K562 (cell line): ENCODE measurements at regions not wholly inside any gene's neighbourhood (a gene's known extent, or its start where the extent isn't known, plus 50 kb on each side); places are given as distances from the start of the nearest gene placed in this dataset.

Experiments used
- ATAC-seq: fragments of 200-7000 bp; cut with Tn5 transposase; 3 replicates; pipeline ENCODE4 v1.9.1; 2020; ENCODE audit warnings: moderate library complexity
- BruUV-seq: library from RNA; stranded (reverse); fragments of 400-500 nt; replicated peaks from 2 replicates; lab custom pipeline; 2021; lab: Mats Ljungman, UMichigan
- CTCF ChIA-PET: fragments of 300-600 bp; formaldehyde crosslinking; extraction: SDS; loops from one replicate; lab custom pipeline; 2021; ENCODE audit warnings: low intra/inter-chr PET ratio; lab: Yijun Ruan, JAX
- POLR2A ChIA-PET: fragments of 300-600, 350-650 bp; sonication (Branson Sonifier 250); formaldehyde crosslinking; extraction: SDS; loops from one replicate; lab custom pipeline; 2021; ENCODE audit warnings: antibody characterized with exemption, inconsistent platforms; lab: Yijun Ruan, JAX
- DNase-seq, 4 experiments: peaks; one replicate each; pipeline versions ENCODE4 v3.0.0 to v3.0.0-alpha.2; 2011 to 2018; ENCODE audit warnings: low spot score in 3 of 4, mixed read lengths in 3 of 4; ENCODE audit errors: extremely low read depth in 1 of 4
- FAIRE-seq: peaks from 2 replicates; lab custom pipeline; 2011; peaks lifted over from hg19 to GRCh38; lab: Jason Lieb, UNC
- H2AFZ ChIP-seq: 2 replicates; pipeline ENCODE4 v1.6.0; 2011; ENCODE audit warnings: low read depth, low read length, control low read depth, inconsistent platforms
- H3K27ac ChIP-seq: fragments of 200-600 bp; 3 replicates; pipeline ENCODE4 v1.8.0; 2011; ENCODE audit warnings: low read depth, mild to moderate bottlenecking, control low read depth, inconsistent platforms, low read length, moderate library complexity, mixed read lengths; ENCODE audit errors: extremely low read depth
- H3K27me3 ChIP-seq, 2 experiments: fragments of 300-600 bp in 1 of 2; 2 replicates in 1 of 2; 3 replicates in 1 of 2; pipeline versions ENCODE4 v1.6.0 to v1.8.0; 2011; ENCODE audit warnings: inconsistent platforms in 2 of 2, low read length in 2 of 2, mild to moderate bottlenecking in 1 of 2, mixed read lengths in 1 of 2, moderate library complexity in 1 of 2; ENCODE audit not compliant: control insufficient read depth in 2 of 2, insufficient read depth in 2 of 2
- H3K36me3 ChIP-seq: fragments of 300-600 bp; 3 replicates; pipeline ENCODE4 v1.8.0; 2011; ENCODE audit warnings: mild to moderate bottlenecking, low read length, inconsistent platforms; ENCODE audit not compliant: control insufficient read depth, insufficient read depth
- H3K4me1 ChIP-seq, 2 experiments: fragments of 200-600 bp in 1 of 2; replicated peaks in 1 of 2; 2 replicates in 1 of 2; 3 replicates in 1 of 2; pipeline versions ENCODE4 v1.5.1 to v1.8.0; 2011; ENCODE audit warnings: inconsistent platforms in 2 of 2, low read length in 2 of 2, mild to moderate bottlenecking in 1 of 2, mixed read lengths in 1 of 2, moderate library complexity in 1 of 2; ENCODE audit not compliant: control insufficient read depth in 2 of 2, insufficient read depth in 2 of 2
- H3K4me2 ChIP-seq: 2 replicates; pipeline ENCODE4 v1.6.1; 2011; ENCODE audit warnings: low read length, control low read depth, inconsistent platforms, mixed read lengths; ENCODE audit not compliant: insufficient read depth
- H3K4me3 ChIP-seq: fragments of 200-600 bp; sonication (generic), shearing (Covaris generic); 2 replicates; pipeline ENCODE4 v1.5.1; 2016; ENCODE audit warnings: control low read depth, inconsistent platforms
- H3K79me2 ChIP-seq: fragments of 200-600 bp; 3 replicates; pipeline ENCODE4 v1.8.0; 2011; ENCODE audit warnings: low read length, inconsistent platforms; ENCODE audit not compliant: control insufficient read depth, insufficient read depth
- H3K9ac ChIP-seq, 2 experiments: 2 replicates each; pipeline versions ENCODE4 v1.6.0 to v1.6.1; 2011; ENCODE audit warnings: low read depth in 2 of 2, low read length in 2 of 2, control low read depth in 1 of 2, inconsistent platforms in 1 of 2, mild to moderate bottlenecking in 1 of 2, mixed read lengths in 1 of 2; ENCODE audit not compliant: insufficient read depth in 1 of 2
- H3K9me1 ChIP-seq: one replicate; pipeline ENCODE4 v1.6.0; 2011; ENCODE audit warnings: inconsistent platforms, mild to moderate bottlenecking, low read length, moderate library complexity; ENCODE audit not compliant: control insufficient read depth, insufficient read depth
- H3K9me3 ChIP-seq: replicated peaks from 2 replicates; pipeline ENCODE4 v1.5.1; 2011; ENCODE audit warnings: low read depth, low read length, inconsistent platforms; ENCODE audit not compliant: control insufficient read depth, insufficient read depth
- H4K20me1 ChIP-seq: replicated peaks from 2 replicates; pipeline ENCODE4 v1.6.1; 2011; ENCODE audit warnings: low read length, inconsistent platforms, mixed read lengths; ENCODE audit not compliant: control insufficient read depth, insufficient read depth
- MITF ChIP-seq: IDR thresholded peaks from 2 replicates; pipeline ENCODE4 v1.6.1; 2014; ENCODE audit warnings: antibody characterized with exemption
- NRF1 ChIP-seq, 2 experiments: fragments of 450-650 bp; IDR thresholded peaks in 1 of 2; conservative IDR thresholded peaks in 1 of 2; 2 replicates each; pipeline ENCODE4 v1.6.1; 2014; ENCODE audit warnings: mild to moderate bottlenecking in 2 of 2
- SIX5 ChIP-seq, 2 experiments: IDR thresholded peaks; 2 replicates each; pipeline ENCODE4 v1.6.1; 2011; ENCODE audit warnings: low read length in 2 of 2, borderline replicate concordance in 1 of 2, low read depth in 1 of 2, mild to moderate bottlenecking in 1 of 2, moderate library complexity in 1 of 2; ENCODE audit not compliant: insufficient read depth in 1 of 2
- ZBTB17 ChIP-seq: fragments of 450-650 bp; formaldehyde crosslinking; IDR thresholded peaks from 2 replicates; pipeline ENCODE4 v1.4.0; 2020; ENCODE audit warnings: mild to moderate bottlenecking
- ZNF512 ChIP-seq: IDR thresholded peaks from 2 replicates; pipeline ENCODE4 v1.6.1; 2016; ENCODE audit warnings: missing genetic modification characterization, missing compliant biosample characterization
- WGBS: fragments of 100-300 bp; shearing (Covaris generic); methylation state at CpG from one replicate; pipeline ENCODE4 v1.1.6; 2016; ENCODE audit warnings: low coverage, mixed read lengths; ENCODE audit not compliant: insufficient coverage; ENCODE audit errors: missing lambda C conversion rate; 5-methylcytosine and 5-hydroxymethylcytosine counted together
- in situ Hi-C: fragments of 300-500 bp; cut with MboI; formaldehyde crosslinking; loops from 4 replicates; pipeline ENCODE4 v1.15.0; 2018; ENCODE audit warnings: inconsistent platforms, mixed read lengths
- intact Hi-C: fragments of 100-400 bp; cut with micrococcal nuclease; formaldehyde crosslinking; loops from 2 replicates; pipeline ENCODE4 v1.14.2; 2022

- no peaks in the 10 kb centered on the region for H3K9me1 ChIP-seq
- DNase-seq (no peak), ATAC-seq (no peak), FAIRE-seq (no peak)
- H3K4me2 ChIP-seq, result no peak overlapping the region
- H3K27ac ChIP-seq, result no peak overlapping the region
- H3K9me3 ChIP-seq, result no peaks in the 10 kb centered on the region
- no TSS peak for BruUV-seq
- no peak overlapping the region for H3K4me3 ChIP-seq
- H4K20me1 ChIP-seq, result no peaks in the 10 kb centered on the region
- H2AFZ ChIP-seq, result no peak overlapping the region
- no peak for TF ChIP-seq NRF1 (conservative IDR thresholded peaks at IDR 0.05 in 1 of 2, IDR thresholded peaks at IDR 0.05 in 1 of 2)
- no peak for TF ChIP-seq SIX5 (IDR thresholded peaks at IDR 0.05; ENCODE audit: borderline replicate concordance in 1 of 2, insufficient read depth in 1 of 2, low read depth in 1 of 2, low read length in 2 of 2)
- no peak for TF ChIP-seq MITF
- no peak for TF ChIP-seq ZBTB17
- TF ChIP-seq ZNF512, result no peak
- H3K36me3 ChIP-seq, result no peaks in the 10 kb centered on the region
- H3K4me1 ChIP-seq, result no peaks in the 10 kb centered on the region
- no peaks in the 10 kb centered on the region for H3K27me3 ChIP-seq
- ChIA-PET CTCF (no interaction called here), POLR2A (no interaction called here)
- 0% methylated on average over 3 of the region's 3 CpGs for WGBS
- H3K9ac ChIP-seq, result no peak overlapping the region
- no peaks in the 10 kb centered on the region for H3K79me2 ChIP-seq
- intact Hi-C loops (no loop called here), in situ Hi-C loops (no loop called here)
Observed at GRCh38 chr4:66307641-66308438, 637.6 kb upstream of the EPHA5 start.
